Jurkat, Clone E6-1 (cell line): ENCODE measurements at regions not wholly inside any gene's neighbourhood (a gene's known extent, or its start where the extent isn't known, plus 50 kb on each side); places are given as distances from the start of the nearest gene placed in this dataset.

Source experiments
- DNase-seq: peaks from one replicate; pipeline ENCODE4 v3.0.0-alpha.2; 2011; ENCODE audit warnings: low read depth, low spot score
- H3K4me3 ChIP-seq: 2 replicates; pipeline ENCODE4 v1.5.1; 2011; ENCODE audit warnings: mild to moderate bottlenecking, low read length, control low read depth, moderate library complexity

DNA sequence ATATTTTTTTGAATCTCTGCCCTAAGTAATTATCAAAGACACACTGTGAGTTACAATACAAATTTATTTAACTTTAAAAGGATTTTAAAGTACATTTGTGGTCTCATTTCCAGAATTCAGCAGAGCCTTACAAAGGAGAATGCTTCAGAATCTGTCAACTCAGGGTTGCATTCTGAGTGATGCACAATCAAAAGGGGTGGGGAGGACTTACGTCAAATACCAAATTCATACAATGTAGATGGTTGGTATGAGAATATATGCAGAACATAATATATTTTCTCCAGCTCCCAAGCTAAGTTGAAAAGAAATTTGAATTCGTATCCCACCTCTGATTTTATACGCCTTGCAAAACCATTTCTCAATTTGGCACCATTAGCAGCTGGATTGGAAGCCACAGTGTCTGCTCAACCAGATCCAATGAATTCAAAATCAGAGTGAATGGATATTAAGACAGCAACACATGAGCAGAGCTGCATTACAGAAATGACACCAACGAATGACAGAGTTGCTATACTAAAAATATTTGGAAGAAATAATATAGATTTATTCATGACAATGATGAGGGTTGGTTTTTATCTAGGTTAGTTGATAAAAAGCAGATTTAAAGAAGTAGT, 110.4 kb upstream of the CFAP20DC start:
- DNase-seq, result no peak
- H3K4me3 ChIP-seq, result no peak overlapping the region

DNA sequence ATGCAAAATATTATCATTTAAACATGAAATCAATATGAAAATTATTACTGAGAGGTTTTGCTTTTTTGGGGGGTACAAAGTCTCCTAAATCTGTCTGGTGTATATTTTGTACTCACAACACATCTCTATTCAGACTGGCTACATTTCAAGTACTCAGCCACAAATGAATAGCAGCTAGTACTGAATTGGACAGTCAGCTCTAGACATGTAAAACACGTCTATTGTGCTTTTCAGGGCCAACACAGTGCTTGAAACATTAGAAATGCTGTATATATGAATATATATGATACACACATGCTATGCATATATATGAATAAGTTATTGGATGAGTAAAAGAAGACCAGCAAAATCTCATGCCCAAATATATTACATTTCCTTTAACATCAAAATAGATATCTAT, 103.8 kb upstream of the CFAP20DC start:
- H3K4me3 ChIP-seq, result no peak overlapping the region
- no peak for DNase-seq

DNA sequence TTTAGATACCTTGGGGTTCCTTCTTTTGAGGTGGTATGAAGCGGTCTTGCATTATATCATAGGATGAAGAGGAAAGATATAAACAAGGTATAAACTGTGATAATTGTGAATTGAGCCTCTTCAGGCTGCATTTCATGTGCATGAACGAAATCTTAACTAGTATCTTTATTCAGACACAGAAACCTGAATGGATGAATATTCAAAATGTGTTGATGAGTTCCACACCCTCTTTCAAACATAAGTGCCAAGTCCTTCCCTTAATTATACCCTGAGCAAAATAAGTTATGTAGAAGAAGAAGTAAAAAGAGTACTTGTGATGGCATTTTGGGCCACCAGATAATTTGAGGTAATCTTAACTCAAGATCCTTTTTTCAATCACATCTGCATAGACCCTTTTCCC, 103.1 kb upstream of the CFAP20DC start:
- no peak for DNase-seq
- no peak overlapping the region for H3K4me3 ChIP-seq

DNA sequence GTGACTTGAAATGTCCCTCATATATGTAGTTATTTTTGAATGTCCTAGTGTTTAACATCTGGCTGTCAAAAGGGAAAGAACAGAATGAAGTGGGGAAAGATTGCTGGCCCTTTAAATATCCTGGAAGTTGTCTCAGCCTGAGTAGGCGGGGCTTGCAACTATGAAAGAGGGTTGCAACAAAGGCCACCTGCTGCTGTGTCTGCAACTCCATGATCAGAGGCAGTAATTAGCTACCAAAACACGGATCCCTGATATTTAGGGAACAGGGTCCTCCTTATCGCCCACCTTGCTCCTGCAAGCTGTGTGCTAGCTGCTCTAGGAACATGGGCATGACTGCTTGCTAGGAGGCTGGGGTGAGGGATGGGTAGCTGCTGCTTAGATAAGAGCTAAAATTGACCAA, 100.2 kb upstream of the CFAP20DC start:
- DNase-seq, result no peak
- H3K4me3 ChIP-seq, result no peak overlapping the region

DNA sequence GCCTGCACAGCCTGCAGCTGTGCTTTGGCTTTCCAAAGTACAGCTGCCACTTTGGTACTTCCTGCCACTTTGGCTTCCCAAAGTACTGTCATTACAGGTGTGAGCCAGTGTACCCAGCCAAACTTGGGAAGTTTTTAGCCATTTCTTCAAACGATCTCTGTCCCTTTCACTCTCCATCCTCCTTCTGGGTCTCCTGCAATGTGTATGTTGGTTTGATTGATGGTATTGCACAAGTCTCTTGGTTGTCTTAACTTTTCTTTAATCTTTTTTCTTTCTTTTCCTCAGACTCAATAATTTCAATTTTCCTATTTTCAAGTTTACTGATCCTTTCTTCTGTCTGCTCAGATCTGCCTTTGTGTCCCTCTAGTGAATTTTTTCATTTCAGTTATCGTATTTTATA, 99.3 kb upstream of the CFAP20DC start:
- DNase-seq, result no peak
- no peak overlapping the region for H3K4me3 ChIP-seq

DNA sequence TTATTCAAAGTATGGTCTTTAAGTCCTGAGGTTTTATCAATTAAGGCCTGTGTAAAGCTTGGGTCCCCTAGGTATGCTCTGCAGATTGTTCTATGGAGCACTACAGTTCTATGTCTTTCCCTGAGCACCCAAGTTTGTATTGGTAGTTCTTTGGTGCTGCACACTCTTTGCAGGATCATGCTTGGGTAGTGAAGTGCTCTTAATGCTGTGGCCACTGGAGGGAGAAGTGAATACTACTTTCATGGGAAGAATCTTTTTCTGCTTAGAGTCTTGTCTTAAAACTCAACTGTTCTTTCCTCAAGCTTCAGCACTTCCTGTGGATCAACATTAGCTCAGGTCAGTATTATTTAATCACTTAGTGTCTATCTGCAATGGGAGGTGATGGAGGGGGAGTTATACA, 93.6 kb upstream of the CFAP20DC start:
- no peak overlapping the region for H3K4me3 ChIP-seq
- DNase-seq, result no peak

DNA sequence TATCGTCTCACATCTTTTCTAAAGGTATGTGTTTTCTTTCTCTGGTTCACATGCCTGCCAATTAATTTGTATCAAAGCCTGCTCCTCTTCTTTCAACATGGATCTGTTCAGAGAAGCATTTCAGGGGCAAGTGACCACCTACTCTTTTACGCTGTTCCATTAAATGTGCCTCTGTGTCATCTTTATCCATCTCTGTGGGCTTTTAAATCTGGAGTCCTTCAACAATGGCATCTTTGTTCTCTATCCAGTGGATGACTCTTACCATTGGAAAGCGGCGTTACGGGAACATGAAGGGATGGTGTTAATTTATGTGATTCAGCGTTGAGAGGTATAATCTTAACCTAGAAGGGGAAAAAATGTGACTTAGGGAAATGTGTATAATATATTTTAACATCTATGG, 92.7 kb upstream of the CFAP20DC start:
- no peak overlapping the region for H3K4me3 ChIP-seq
- DNase-seq, result no peak

DNA sequence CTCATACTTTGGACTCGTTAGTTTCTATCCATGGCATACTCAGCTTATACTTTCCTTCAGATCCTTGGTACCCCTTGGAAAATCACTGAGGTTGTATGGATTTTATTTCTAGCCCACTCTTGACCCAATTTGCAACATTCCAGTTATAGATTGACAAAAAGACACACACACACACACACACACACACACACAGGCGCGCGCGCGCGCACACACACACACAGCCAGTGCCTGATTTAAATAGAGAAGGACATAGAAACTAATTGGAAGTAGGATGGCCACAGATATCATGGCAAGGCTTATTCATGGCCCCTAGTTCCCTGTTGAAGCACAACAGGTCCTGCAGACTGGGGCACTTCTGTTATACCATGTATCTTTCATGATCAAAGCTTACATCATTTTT, 89.1 kb upstream of the CFAP20DC start:
- no peak overlapping the region for H3K4me3 ChIP-seq
- DNase-seq, result no peak

DNA sequence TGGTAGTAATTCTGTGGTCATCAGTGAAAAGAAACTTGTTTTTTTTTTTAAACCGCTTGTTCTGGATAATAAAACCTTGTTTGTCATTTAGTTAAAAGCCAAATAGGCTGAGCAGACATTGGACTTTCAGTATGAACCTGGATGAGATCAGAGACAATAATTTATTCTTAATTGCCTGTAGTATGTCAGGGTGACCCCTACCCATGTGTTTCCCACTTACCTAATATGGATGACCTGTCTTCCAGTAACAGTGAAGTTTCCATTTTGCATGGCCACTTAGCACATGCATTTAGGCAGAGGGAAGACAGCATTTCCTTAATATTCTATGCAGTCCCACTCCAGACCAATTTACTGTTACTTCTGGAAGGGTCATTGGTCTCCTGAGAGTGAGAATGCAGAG, 87.6 kb upstream of the CFAP20DC start:
- no peak overlapping the region for H3K4me3 ChIP-seq
- no peak for DNase-seq

DNA sequence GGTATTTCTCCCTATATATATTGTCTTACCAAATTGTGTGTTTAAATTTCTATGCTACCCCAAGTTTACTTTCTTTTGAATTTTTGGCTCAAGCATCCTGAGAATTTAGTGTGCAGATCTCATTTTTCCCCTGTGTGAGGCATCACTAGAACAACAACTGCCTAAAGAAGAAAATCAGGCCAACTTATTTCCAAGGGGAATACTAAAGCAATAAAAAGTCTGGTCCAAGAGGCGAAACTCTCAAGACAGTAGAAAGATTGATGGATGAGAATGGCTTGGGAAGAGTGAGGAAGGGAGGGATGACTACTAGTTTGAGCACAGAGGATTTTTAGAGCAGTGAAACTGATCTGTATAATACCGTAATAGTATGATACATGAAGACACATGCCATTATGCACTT, 86.3 kb upstream of the CFAP20DC start:
- DNase-seq, result no peak
- no peak overlapping the region for H3K4me3 ChIP-seq

DNA sequence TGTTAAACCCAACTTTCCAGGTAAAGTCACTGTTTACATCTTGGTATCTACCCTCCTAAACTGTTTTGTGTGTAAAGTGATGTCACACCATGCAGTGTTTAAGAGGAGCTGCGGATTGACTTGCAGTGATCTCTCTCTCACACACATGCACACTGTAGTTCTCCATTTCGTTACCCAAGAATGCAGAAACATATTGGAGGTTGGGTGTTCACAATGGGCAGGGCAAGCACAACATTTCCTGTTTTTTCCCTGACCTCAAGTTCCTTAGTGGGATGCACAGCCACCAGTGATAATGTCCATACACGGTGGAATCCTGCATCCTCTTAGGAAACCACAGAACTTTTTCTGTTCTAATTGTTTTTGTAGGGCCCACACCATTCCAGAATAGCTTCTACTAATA, 85.3 kb upstream of the CFAP20DC start:
- no peak for DNase-seq
- no peak overlapping the region for H3K4me3 ChIP-seq

DNA sequence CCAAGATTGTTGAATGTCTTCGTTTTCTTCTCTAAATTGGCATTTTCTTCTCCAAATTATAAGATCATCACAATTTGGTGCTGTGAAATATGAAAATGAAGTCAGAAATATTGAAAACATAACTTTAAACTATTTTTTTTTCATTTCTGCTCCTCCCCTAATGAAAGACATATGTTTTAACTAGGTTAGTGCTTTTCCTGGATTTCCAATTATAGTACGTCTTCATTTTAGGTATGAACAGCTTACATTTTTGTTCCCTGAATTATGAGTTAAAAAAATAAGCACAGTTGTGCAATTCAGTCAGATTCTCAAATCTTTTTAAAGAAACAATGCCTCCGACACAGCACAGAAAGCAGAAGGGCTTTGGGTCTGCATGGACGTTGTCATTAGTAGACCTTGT, 83.5 kb upstream of the CFAP20DC start:
- no peak for DNase-seq
- H3K4me3 ChIP-seq, result no peak overlapping the region

DNA sequence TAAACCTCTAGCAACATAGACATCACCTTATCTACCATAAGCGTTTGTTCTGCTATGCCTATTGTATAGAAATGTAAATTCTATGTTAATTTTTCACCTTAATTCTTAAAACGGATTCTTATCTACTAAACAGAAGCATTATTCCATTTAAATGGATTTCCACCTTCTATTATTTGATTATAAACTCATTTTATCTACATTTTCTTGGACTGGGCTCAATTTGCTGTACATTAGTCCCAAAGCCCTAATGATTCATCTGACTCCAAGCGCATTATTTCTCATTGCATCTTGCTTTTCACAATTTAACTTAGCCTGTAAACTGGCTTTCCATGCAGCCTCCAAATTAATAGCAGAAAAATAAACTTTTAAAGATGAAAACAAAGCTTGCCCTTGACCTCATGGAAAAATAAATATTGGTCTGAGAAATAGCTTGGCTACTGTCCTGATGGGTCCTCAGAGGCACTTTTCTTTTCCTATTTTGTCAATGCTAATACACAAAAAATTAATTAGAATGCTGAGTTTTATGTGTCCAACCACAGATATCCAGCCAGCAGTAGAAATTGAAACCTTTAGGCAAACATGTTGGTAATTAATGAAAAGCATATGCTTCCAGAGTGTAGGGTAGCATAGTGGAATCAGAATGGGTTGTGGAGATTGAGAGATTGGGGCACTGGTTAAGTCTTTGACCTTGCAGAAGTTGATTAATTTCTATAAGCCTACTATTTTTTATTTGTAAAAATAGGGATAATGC, 81.4 kb upstream of the CFAP20DC start:
- DNase-seq, result no peak
- no peak overlapping the region for H3K4me3 ChIP-seq

DNA sequence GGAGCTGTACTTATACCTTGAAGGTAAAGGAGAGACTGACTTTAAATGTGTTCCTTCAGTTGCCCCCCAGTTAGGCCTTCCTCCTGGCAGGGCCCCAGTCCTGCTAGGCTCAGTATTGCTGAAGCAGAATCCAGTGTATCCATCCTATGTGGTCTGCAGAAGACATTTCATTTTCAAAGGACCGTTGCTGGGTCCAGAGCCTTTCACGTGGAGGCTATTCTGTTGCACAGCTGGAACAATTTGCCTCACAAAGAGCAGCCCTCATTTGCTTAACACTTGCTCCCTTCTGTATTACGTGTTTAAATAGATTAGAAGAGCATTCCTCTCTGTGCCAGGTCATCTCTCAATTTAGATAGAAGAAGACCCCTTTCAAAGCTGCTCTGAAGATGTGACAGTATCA, 78.9 kb upstream of the CFAP20DC start:
- no peak overlapping the region for H3K4me3 ChIP-seq
- DNase-seq, result no peak

DNA sequence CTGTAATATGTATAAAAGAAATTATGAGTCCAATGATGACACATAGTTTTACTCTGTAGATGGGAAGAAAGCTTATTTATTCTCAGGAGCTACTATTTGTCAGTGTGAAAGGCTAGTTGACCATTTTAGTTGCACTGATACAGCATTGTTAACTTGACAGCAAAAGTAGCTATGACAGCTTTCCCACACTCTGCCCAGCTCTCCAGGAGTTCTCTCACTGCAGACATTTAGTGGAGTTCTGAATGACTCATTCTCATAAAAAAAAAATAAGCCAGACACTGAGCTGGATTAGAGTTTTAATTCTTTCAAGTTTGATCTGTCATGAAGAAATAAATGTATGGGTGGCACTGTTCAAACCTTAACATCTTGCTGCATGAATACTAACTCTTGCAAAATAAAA, 77.2 kb upstream of the CFAP20DC start:
- no peak for DNase-seq
- H3K4me3 ChIP-seq, result no peak overlapping the region

DNA sequence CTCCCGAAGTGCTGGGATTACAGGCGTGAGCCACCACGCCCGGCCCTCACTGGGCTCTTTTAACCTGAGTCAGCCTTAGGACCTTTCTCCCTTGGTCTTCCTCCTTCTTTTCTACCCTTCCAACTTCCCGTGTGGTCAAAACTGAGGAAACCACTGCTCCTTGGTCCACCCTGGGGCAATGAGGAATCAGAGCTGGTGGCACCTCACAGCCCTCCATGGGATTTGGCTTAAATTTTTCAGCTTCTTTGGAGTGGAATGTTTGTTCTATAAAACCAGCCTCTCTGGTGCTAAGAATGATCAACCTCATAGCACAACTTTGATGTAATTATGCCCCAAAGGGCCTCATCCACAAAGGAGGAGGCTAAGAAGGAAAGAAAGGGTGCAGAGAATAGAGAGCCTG, 76.6 kb upstream of the CFAP20DC start:
- no peak for DNase-seq
- no peak overlapping the region for H3K4me3 ChIP-seq

DNA sequence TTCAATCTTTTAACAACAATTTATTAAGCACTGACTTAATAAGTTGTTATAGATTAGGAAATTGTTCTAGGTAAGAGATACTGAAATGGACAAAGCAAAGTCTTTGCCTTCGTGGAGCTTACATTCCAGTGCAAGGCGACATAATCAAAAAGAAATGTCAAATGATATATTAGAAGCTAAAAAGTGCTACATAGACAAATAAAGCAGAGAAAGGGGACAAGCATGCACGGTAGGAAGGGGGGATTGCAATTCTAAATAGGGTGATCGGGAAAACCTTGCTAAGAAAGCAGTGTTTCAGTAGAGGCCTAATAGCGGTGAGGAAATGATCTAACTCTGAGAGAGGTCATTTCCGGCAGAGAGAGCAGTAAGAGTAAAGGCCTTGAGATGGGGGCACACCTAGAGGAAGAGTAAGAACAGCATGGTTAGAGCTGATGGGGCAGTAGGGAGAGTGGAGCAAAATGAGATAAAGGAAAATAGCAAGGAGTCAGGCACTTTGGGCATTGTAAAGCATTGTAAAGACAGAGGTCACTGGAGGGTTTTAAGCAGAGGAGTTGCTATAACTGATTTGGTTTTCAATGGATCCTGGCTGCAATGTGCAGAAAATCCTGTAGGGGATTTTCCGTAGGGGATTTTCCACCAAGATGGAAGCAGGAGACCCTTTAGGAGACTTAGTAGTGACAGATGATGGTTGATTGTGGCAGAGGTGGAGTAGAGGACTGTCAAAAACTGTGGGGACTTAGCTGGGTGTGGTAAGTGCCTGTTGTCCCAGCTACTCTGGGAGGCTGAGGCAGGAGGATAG, 71.7 kb upstream of the CFAP20DC start:
- no peak for DNase-seq
- H3K4me3 ChIP-seq, result no peak overlapping the region

DNA sequence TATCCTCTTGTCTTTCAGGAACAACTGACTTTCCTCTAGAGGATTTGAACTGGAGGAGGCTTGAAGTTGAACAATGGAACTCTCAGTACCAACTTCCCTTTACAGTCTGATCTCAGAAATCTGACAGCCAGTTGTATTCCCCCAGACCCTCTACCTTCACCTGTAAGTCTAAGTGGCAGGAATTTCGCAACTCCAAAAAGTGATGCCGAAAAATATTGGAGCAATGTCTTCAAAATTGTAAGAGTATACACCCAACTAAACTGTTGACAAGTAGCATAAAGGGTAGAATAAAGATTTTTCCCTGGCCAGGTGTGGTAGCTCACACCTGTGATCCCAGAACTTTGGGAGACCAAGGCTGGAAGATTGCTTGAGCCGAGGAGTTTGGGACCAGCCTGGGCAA, 69.1 kb upstream of the CFAP20DC start:
- H3K4me3 ChIP-seq, result no peak overlapping the region
- DNase-seq, result no peak

DNA sequence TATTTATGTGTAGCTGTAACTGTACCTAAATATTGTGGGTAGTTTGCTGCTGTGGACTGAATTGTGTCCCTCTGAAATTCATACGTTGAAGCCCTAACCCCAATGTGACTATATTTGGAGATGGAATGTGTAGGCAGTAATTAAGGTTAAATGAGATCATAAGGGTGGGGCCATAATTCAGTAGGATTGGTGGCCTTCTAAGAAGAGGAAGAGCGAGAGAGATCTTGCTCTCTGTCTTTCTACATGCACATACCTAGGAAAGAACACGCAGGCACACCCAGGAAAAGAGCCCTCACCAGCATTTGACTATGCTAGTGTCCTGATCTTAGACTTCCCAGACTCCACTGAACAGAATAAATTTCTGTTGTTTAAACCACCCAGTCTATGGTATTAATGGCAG, 67.6 kb upstream of the CFAP20DC start:
- no peak overlapping the region for H3K4me3 ChIP-seq
- no peak for DNase-seq

DNA sequence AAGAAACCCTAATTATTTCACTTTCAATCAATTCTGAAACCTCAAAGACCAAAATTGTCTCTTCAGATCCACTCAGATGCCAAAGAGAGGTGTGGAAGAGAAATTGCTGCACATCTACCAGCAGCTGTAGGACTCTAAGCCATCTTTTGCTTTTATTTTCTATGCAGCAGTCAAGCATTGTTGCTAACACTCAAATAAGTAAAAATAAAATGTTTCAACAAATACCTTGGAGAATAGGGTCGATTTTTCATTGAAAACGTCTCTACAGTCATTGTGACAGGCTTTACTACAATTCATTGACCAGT, 66.4 kb upstream of the CFAP20DC start:
- H3K4me3 ChIP-seq, result no peak overlapping the region

More for the DNA sequence above, 66.4 kb upstream of the CFAP20DC start:
- no peak for DNase-seq
